HCT116 (cell line): ENCODE measurements at regions not wholly inside any gene's neighbourhood (a gene's known extent, or its start where the extent isn't known, plus 50 kb on each side); places are given as distances from the start of the nearest gene placed in this dataset.

Experiments
- ATAC-seq: fragments of 200-7000 bp; cut with Tn5 transposase; 2 replicates; pipeline ENCODE4 v1.9.1; 2020; ENCODE audit warnings: mild to moderate bottlenecking, moderate library complexity
- BruUV-seq: library from RNA; stranded (reverse); fragments of 400-500 nt; replicated peaks from 2 replicates; lab custom pipeline; 2021; lab: Mats Ljungman, UMichigan
- CTCF ChIA-PET: fragments of 300-600 bp; sonication (Branson Sonifier 250); formaldehyde crosslinking; loops from one replicate; lab custom pipeline; 2021; ENCODE audit warnings: antibody characterized with exemption; lab: Charles Lee
- POLR2A ChIA-PET: fragments of 300-600, 350-600 bp; sonication (Branson Sonifier 250); formaldehyde crosslinking; loops from one replicate; lab custom pipeline; 2021; ENCODE audit warnings: antibody characterized with exemption; lab: Charles Lee
- RAD21 ChIA-PET, 2 experiments: fragments of 300-600 bp; sonication (Branson Sonifier 250); formaldehyde crosslinking; loops; one replicate each; lab custom pipeline; 2023; ENCODE audit warnings: low total read pairs in 2 of 2; ENCODE audit not compliant: uncharacterized antibody in 2 of 2, unreplicated experiment in 2 of 2, low non-redundant PET in 1 of 2; lab: Charles Lee
- DNase-seq: peaks from one replicate; pipeline ENCODE4 v3.0.0-alpha.2; 2010; ENCODE audit warnings: low read depth, low spot score
- H2AFZ ChIP-seq: fragments of 200-600 bp; shearing (Covaris generic), sonication (generic); 2 replicates; pipeline ENCODE4 v1.6.1; 2017; ENCODE audit warnings: low read depth, mixed run types, mixed read lengths, antibody characterized with exemption, low read length; ENCODE audit not compliant: poor library complexity, severe bottlenecking
- H3K27ac ChIP-seq: 2 replicates; pipeline ENCODE4 v1.5.1; 2012; ENCODE audit warnings: low read depth, low read length
- H3K27me3 ChIP-seq: fragments of 200-600 bp; sonication (generic); 2 replicates; pipeline ENCODE4 v1.6.1; 2016; ENCODE audit warnings: mixed run types, low read length, mixed read lengths; ENCODE audit not compliant: insufficient read depth
- H3K36me3 ChIP-seq, 2 experiments: fragments of 200-500 bp in 1 of 2; fragments of 200-600 bp in 1 of 2; sonication (Bioruptor generic) in 1 of 2; sonication (generic) in 1 of 2; 2 replicates each; pipeline versions ENCODE4 v1.5.1 to v1.6.1; 2014 to 2016; ENCODE audit warnings: low read length in 2 of 2, inconsistent platforms in 1 of 2, mixed read lengths in 1 of 2, mixed run types in 1 of 2; ENCODE audit not compliant: insufficient read depth in 2 of 2, control insufficient read depth in 1 of 2
- H3K4me1 ChIP-seq, 2 experiments: fragments of 200-600 bp in 1 of 2; sonication (generic) in 1 of 2; 2 replicates each; pipeline versions ENCODE4 v1.5.1 to v1.6.1; 2012 to 2017; ENCODE audit warnings: low read length in 2 of 2, inconsistent platforms in 1 of 2, mild to moderate bottlenecking in 1 of 2, mixed read lengths in 1 of 2, mixed run types in 1 of 2, moderate library complexity in 1 of 2; ENCODE audit not compliant: insufficient read depth in 2 of 2, control insufficient read depth in 1 of 2
- H3K4me2 ChIP-seq: fragments of 200-600 bp; sonication (generic); 2 replicates; pipeline ENCODE4 v1.6.1; 2017; ENCODE audit warnings: mixed run types, low read length, mixed read lengths
- H3K4me3 ChIP-seq, 2 experiments: fragments of 200-600 bp in 1 of 2; sonication (generic) in 1 of 2; replicated peaks in 1 of 2; 2 replicates each; pipeline ENCODE4 v1.5.1; 2011 to 2016; ENCODE audit warnings: low read length in 2 of 2, control low read depth in 1 of 2, low read depth in 1 of 2, mild to moderate bottlenecking in 1 of 2, mixed read lengths in 1 of 2, mixed run types in 1 of 2
- H3K79me2 ChIP-seq: fragments of 200-600 bp; sonication (generic); 2 replicates; pipeline ENCODE4 v1.6.1; 2017; ENCODE audit warnings: mild to moderate bottlenecking, mixed run types, low read length, moderate library complexity, mixed read lengths; ENCODE audit not compliant: insufficient read depth
- H3K9ac ChIP-seq: fragments of 200-600 bp; sonication (generic); 2 replicates; pipeline ENCODE4 v1.6.1; 2016; ENCODE audit warnings: low read length, mixed read lengths
- H3K9me2 ChIP-seq: fragments of 200-600 bp; sonication (generic), shearing (Covaris generic); 2 replicates; pipeline ENCODE4 v1.6.1; 2017; ENCODE audit warnings: mixed run types, mild to moderate bottlenecking, moderate library complexity; ENCODE audit not compliant: insufficient read depth
- H3K9me3 ChIP-seq, 2 experiments: fragments of 200-500 bp in 1 of 2; fragments of 200-600 bp in 1 of 2; sonication (Bioruptor generic) in 1 of 2; sonication (generic) in 1 of 2; 2 replicates each; pipeline ENCODE4 v1.6.1; 2014 to 2017; ENCODE audit warnings: low read length in 2 of 2, mixed read lengths in 2 of 2, inconsistent platforms in 1 of 2, low read depth in 1 of 2, mild to moderate bottlenecking in 1 of 2, mixed run types in 1 of 2, moderate library complexity in 1 of 2; ENCODE audit not compliant: control insufficient read depth in 1 of 2, insufficient read depth in 1 of 2
- H4K20me1 ChIP-seq: fragments of 200-600 bp; sonication (generic), shearing (Covaris generic); 2 replicates; pipeline ENCODE4 v1.6.1; 2017; ENCODE audit warnings: mixed run types, mild to moderate bottlenecking, moderate library complexity; ENCODE audit not compliant: insufficient read depth
- EZH2phosphoT487 ChIP-seq: fragments of 200-600 bp; IDR thresholded peaks from 2 replicates; pipeline ENCODE4 v1.6.1; 2018; ENCODE audit warnings: antibody characterized with exemption, borderline replicate concordance
- FOSL1 ChIP-seq: IDR thresholded peaks from 2 replicates; pipeline ENCODE4 v1.6.1; 2012; ENCODE audit warnings: low read depth
- JUND ChIP-seq: IDR thresholded peaks from 2 replicates; pipeline ENCODE4 v1.6.1; 2012
- MAX ChIP-seq: IDR thresholded peaks from 2 replicates; pipeline ENCODE4 v1.6.1; 2012
- POLR2AphosphoS5 ChIP-seq: IDR thresholded peaks from 2 replicates; pipeline ENCODE4 v1.6.1; 2011; ENCODE audit warnings: mild to moderate bottlenecking, low read depth, low read length, moderate library complexity
- SRF ChIP-seq: IDR thresholded peaks from 2 replicates; pipeline ENCODE4 v1.6.1; 2012; ENCODE audit warnings: low read depth
- intact Hi-C: fragments of 100-400 bp; cut with micrococcal nuclease; formaldehyde crosslinking; loops from 2 replicates; pipeline ENCODE4 v1.10.0; 2022

- Histone ChIP-seq H3K79me2 (no peaks in the 10 kb centered on the region), H3K9me2 (no peaks in the 10 kb centered on the region), H2AFZ (no peak overlapping the region), H3K27ac (no peak overlapping the region), H3K9me3 (peaks cover 0 to 3% of the 10 kb centered on the region in 2 experiments; a peak in 2 of 4 replicates), H3K36me3 (no peaks in the 10 kb centered on the region), H4K20me1 (no peaks in the 10 kb centered on the region), H3K27me3 (no peaks in the 10 kb centered on the region), H3K9ac (no peak overlapping the region), H3K4me3 (no peak overlapping the region), H3K4me2 (no peak overlapping the region), H3K4me1 (no peaks in the 10 kb centered on the region)
- no TSS peak for BruUV-seq
- ChIA-PET CTCF (no interaction called here), POLR2A (no interaction called here), RAD21 (no interaction called here)
- no peak for ATAC-seq
- DNase-seq, result no peak
- no peak for TF ChIP-seq SRF
- intact Hi-C loops, result no loop called here
These were observed 83.5 kb upstream of the GREM2 start for GRCh38 chr1:240695416-240695815.

- H2AFZ ChIP-seq, result no peak overlapping the region
- H3K4me1 ChIP-seq, result no peaks in the 10 kb centered on the region
- H3K9me2 ChIP-seq, result no peaks in the 10 kb centered on the region
- H4K20me1 ChIP-seq, result no peaks in the 10 kb centered on the region
- ChIA-PET CTCF (no interaction called here), POLR2A (no interaction called here), RAD21 (no interaction called here)
- no peak for TF ChIP-seq POLR2AphosphoS5
- no peak for TF ChIP-seq FOSL1
- no peak for TF ChIP-seq JUND
- no peak for TF ChIP-seq MAX
- TF ChIP-seq EZH2phosphoT487, result no peak
- H3K27me3 ChIP-seq, result no peaks in the 10 kb centered on the region
- H3K27ac ChIP-seq, result no peak overlapping the region
- intact Hi-C loops, result no loop called here
- ATAC-seq, result no peak
- no peak overlapping the region for H3K4me2 ChIP-seq
- no TSS peak for BruUV-seq
- no peaks in the 10 kb centered on the region; a peak in 2 of 4 replicates for H3K9me3 ChIP-seq
- no peaks in the 10 kb centered on the region for H3K79me2 ChIP-seq
- DNase-seq, result no peak
- no peaks in the 10 kb centered on the region for H3K36me3 ChIP-seq
- no peak overlapping the region for H3K9ac ChIP-seq
- H3K4me3 ChIP-seq, result no peak overlapping the region
These were observed 81.9 kb upstream of the GREM2 start for GRCh38 chr1:240693844-240694243.
